SK-MEL-5 (cell line): ENCODE measurements at regions not wholly inside any gene's neighbourhood (a gene's known extent, or its start where the extent isn't known, plus 50 kb on each side); places are given as distances from the start of the nearest gene placed in this dataset.
A peak's percentile ranks its signal among the peaks of the same experiment; 100 is the strongest.

Source experiments
- DNase-seq: peaks from one replicate; pipeline ENCODE4 v3.0.0-alpha.2; 2016; ENCODE audit warnings: low read depth, low spot score
- in situ Hi-C: cut with HindIII; loops from 2 replicates; pipeline ENCODE4 v1.10.0; 2016; ENCODE audit warnings: low sequenced_read_pairs, high pct_unique_total_duplicates, low pct_unique_long_range_greater_than_20kb

GRCh38 chr4:123709336-123709735 lies 312.7 kb downstream of the SPRY1 start:
- no peak for DNase-seq

GRCh38 chr4:123731035-123731434 lies 334.4 kb downstream of the SPRY1 start:
- DNase-seq, result no peak
- in situ Hi-C loops, result no loop called here

More at GRCh38 chr4:123709336-123709735, 312.7 kb downstream of the SPRY1 start:
- in situ Hi-C loops, result no loop called here

DNA sequence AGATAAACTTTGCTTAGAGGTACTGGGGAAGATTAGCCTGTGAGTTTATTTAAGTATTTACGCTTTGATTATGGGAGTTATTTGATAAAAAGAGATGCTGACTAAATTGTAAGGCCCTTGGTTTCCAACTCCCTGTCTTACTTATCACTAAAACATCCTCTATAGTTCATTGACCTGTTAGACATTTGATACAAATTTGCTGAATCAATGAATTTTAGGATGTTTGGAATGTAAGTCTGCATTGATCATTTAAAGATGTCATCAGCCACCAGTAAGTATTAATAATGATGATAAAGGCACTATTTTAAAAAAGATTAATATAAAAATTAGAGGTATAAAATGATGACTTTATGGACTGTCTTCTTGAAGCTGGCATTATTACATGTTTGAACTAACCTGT lies 340.6 kb downstream of the SPRY1 start:
- in situ Hi-C loops, result no loop called here
- no peak for DNase-seq

GRCh38 chr4:123739806-123740205 lies 343.2 kb downstream of the SPRY1 start:
- in situ Hi-C loops, result no loop called here
- DNase-seq, result no peak

- in situ Hi-C loops, result no loop called here
- no peak for DNase-seq
Measured at GRCh38 chr4:123740236-123740635, 343.6 kb downstream of the SPRY1 start.

DNA sequence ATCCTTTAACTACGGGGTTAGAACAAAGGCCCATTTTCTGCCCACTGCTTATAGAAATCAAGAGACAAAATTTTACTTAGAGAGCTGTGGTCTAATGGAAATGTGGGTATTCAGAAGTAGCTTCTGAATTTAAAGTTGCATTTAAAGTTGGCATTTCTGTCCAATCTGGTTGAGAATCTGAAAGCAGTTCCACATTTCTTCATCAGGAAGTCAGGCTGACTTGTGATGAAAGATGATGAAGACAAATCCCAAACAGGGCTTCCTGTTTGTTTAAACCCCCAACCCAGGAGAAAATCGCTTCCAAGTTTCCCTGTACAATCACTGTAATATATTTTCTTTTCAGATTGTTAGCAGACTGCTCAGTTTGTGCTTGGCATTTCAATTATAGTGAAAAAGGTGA lies 345.3 kb downstream of the SPRY1 start:
- in situ Hi-C loops, result no loop called here
- DNase-seq, result peak; percentile 2

DNA sequence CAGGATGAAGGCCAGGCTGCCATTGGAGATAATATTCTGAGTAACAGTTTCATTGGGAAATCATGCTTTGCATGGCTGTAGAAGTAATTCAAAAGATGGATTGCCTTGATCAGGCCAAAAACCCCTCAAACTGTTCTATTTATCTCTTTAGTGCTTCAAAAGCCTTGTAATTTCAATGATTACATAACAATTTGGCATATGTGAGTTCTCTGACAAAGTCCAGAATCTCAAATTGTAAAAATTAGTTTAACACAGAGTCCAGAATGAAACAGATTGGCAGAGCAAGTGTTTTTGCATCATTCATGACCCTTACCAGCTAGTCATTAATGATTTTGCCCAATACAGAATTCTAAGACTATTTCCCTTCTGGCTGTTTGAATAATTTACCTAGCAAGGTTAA lies 347.3 kb downstream of the SPRY1 start:
- in situ Hi-C loops, result no loop called here
- no peak for DNase-seq

DNA sequence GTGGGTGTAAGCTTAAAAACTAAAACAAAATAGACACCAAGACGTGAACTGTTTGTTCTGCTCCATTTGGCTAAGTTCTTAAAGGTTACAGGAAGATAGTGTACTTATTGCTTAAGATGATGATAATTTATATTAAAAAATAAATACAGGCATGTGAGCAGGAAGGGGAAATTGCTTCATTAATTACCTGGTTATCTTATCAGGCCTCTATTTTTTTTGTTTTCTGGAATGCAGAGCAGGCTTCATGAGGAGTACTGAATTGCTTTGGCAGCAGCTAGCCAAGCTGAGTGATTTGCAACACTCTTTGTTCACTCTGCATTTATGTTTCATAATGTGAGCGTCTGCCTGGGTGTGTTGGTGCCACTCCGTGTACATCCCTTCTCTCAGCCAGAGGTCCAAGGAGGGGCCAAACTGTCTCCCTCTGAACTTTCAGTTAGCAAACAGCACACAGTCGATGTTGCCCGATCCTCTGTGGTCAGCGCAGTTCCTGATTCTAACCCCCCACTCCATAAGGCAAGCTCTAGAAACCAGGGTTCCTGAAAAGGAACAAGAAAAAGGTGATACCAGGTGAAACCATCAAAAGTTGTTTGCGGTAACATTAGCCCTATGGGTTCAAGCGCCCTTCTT lies 348.2 kb downstream of the SPRY1 start:
- in situ Hi-C loops, result no loop called here
- DNase-seq, result no peak

- DNase-seq, result no peak
- in situ Hi-C loops, result no loop called here
Measured at GRCh38 chr4:123747016-123747415, 350.4 kb downstream of the SPRY1 start.

GRCh38 chr4:123748806-123749205 lies 352.2 kb downstream of the SPRY1 start:
- no peak for DNase-seq
- in situ Hi-C loops, result no loop called here

GRCh38 chr4:123749383-123749782 lies 352.8 kb downstream of the SPRY1 start:
- in situ Hi-C loops, result no loop called here
- no peak for DNase-seq

- in situ Hi-C loops, result no loop called here
- DNase-seq, result no peak
Measured at GRCh38 chr4:123750044-123750443, 353.4 kb downstream of the SPRY1 start.

GRCh38 chr4:123755655-123756054 lies 359.1 kb downstream of the SPRY1 start:
- in situ Hi-C loops, result no loop called here
- DNase-seq, result no peak

- in situ Hi-C loops, result no loop called here
- DNase-seq, result no peak
Measured at GRCh38 chr4:123767806-123768205, 371.2 kb downstream of the SPRY1 start.

- DNase-seq, result no peak
- in situ Hi-C loops, result no loop called here
Measured at GRCh38 chr4:123770884-123771283, 374.3 kb downstream of the SPRY1 start.

GRCh38 chr4:123776267-123776666 lies 379.7 kb downstream of the SPRY1 start:
- in situ Hi-C loops, result no loop called here
- no peak for DNase-seq

DNA sequence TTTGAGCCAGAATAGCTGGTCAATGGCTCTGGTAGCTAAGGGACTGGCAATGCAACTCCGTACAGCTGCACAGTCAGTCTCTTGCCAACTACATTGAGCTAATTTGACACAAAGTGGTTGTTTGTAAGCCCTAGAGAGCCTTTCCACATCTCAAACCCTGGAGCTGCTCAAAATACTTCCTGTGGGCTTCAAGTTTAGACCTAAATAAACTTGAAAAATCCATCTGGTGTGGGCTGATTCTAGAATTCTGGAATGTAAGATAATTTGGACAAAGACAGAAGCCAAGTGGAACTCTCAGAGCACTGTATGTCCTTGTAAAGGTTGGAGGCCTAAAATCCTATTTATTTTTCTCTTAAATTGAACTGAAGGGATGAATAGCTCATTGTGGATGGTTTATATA lies 380.8 kb downstream of the SPRY1 start:
- in situ Hi-C loops, result no loop called here
- DNase-seq, result no peak

GRCh38 chr4:123783151-123783790 lies 386.7 kb downstream of the SPRY1 start:
- in situ Hi-C loops, result no loop called here
- no peak for DNase-seq

GRCh38 chr4:123783921-123784320 lies 387.3 kb downstream of the SPRY1 start:
- in situ Hi-C loops, result no loop called here
- no peak for DNase-seq

- no peak for DNase-seq
- in situ Hi-C loops, result no loop called here
Measured at GRCh38 chr4:123784626-123785025, 388.0 kb downstream of the SPRY1 start.
